Body of pancreas (tissue), 4 donors: ENCODE measurements at regions not wholly inside any gene's neighbourhood (a gene's known extent, or its start where the extent isn't known, plus 50 kb on each side); places are given as distances from the start of the nearest gene placed in this dataset.

ENCODE experiments used
- ATAC-seq: fragments of 150-250 bp; one replicate; pipeline ENCODE4 v1.9.1; 2016
- DNase-seq, 4 donors: peaks; one replicate each; pipeline ENCODE4 v3.0.0-alpha.2; 2019
- H3K27ac ChIP-seq, 4 donors: fragments of 200-600 bp; sonication (generic); 1 replicate in 3 of 4; 2 replicates in 1 of 4; pipeline versions ENCODE4 v1.5.1 to v1.6.1; 2016 to 2019; ENCODE audit warnings: mild to moderate bottlenecking in 1 of 4, mixed read lengths in 1 of 4, moderate library complexity in 1 of 4
- H3K27me3 ChIP-seq, 2 donors: fragments of 200-600 bp; sonication (generic); one replicate each; pipeline ENCODE4 v1.6.0; 2016; ENCODE audit warnings: mild to moderate bottlenecking in 1 of 2
- H3K36me3 ChIP-seq, 2 donors: fragments of 200-600 bp; sonication (generic); replicated peaks in 1 of 2; 2 replicates each; pipeline ENCODE4 v1.5.1; 2016; ENCODE audit warnings: low read depth in 2 of 2; ENCODE audit not compliant: insufficient read depth in 1 of 2
- H3K4me1 ChIP-seq: fragments of 200-600 bp; sonication (generic); one replicate; pipeline ENCODE4 v1.6.0; 2016
- H3K4me3 ChIP-seq, 2 donors: fragments of 200-600 bp; sonication (generic); 1 replicate in 1 of 2; 2 replicates in 1 of 2; pipeline ENCODE4 v1.5.1; 2016 to 2019
- H3K9me3 ChIP-seq, 3 donors: fragments of 200-600 bp; sonication (generic); 1 replicate in 2 of 3; 2 replicates in 1 of 3; pipeline ENCODE4 v1.5.1; 2016
- CTCF ChIP-seq, 7 experiments: fragments of 450-650 bp in 4 of 7; fragments of 200-600 bp in 3 of 7; sonication (generic) in 3 of 7; IDR thresholded peaks; one replicate each; pipeline ENCODE4 v1.5.1; 2016 to 2019; ENCODE audit warnings: antibody characterized with exemption in 7 of 7
- POLR2A ChIP-seq, 3 donors: fragments of 450-650 bp; IDR thresholded peaks; one replicate each; pipeline ENCODE4 v1.6.1; 2016; ENCODE audit warnings: antibody characterized with exemption in 3 of 3, mild to moderate bottlenecking in 2 of 3
- WGBS, 2 donors: methylation state at CpG; one replicate each; pipeline ENCODE4 v1.1.5; 2017; 5-methylcytosine and 5-hydroxymethylcytosine counted together
- intact Hi-C: fragments of 100-400 bp; cut with DNase I; formaldehyde crosslinking; loops from one replicate; pipeline ENCODE4 v1.15.1; 2023

- ATAC-seq, result no peak
- H3K27ac ChIP-seq, result no peak overlapping the region
- intact Hi-C loops, result no loop called here
- TF ChIP-seq POLR2A (IDR thresholded peaks at IDR 0.05) (no peak), CTCF (IDR thresholded peaks at IDR 0.05) (no peak)
- H3K4me3 ChIP-seq, result no peak overlapping the region
- no peak for DNase-seq
- no peaks in the 10 kb centered on the region for H3K9me3 ChIP-seq
- peaks cover 15% of the 10 kb centered on the region for H3K4me1 ChIP-seq
- no peaks in the 10 kb centered on the region for H3K36me3 ChIP-seq
- no peaks in the 10 kb centered on the region for H3K27me3 ChIP-seq
Measured at GRCh38 chr5:145708169-145708568, 127.0 kb downstream of the PRELID2 start.

- H3K27me3 ChIP-seq, result no peaks in the 10 kb centered on the region
- TF ChIP-seq POLR2A (IDR thresholded peaks at IDR 0.05) (no peak), CTCF (IDR thresholded peaks at IDR 0.05) (no peak)
- H3K4me3 ChIP-seq, result no peak overlapping the region
- no peak for DNase-seq
- WGBS, 2 donors, result 94 to 96% methylated on average over 3 of the region's 3 CpGs
- ATAC-seq, result no peak
- H3K36me3 ChIP-seq, result no peaks in the 10 kb centered on the region
- H3K4me1 ChIP-seq, result no peaks in the 10 kb centered on the region
- H3K27ac ChIP-seq, result no peak overlapping the region
- intact Hi-C loops, result no loop called here
- no peaks in the 10 kb centered on the region for H3K9me3 ChIP-seq
Measured at GRCh38 chr5:145704724-145705123, 130.4 kb downstream of the PRELID2 start.

- Histone ChIP-seq H3K27me3 (no peaks in the 10 kb centered on the region), H3K9me3 (no peaks in the 10 kb centered on the region), H3K36me3 (no peaks in the 10 kb centered on the region), H3K27ac (no peak overlapping the region), H3K4me1 (no peaks in the 10 kb centered on the region), H3K4me3 (no peak overlapping the region)
- 80 to 88% methylated on average over 4 of the region's 4 CpGs for WGBS, 2 donors
- TF ChIP-seq POLR2A (IDR thresholded peaks at IDR 0.05) (no peak), CTCF (IDR thresholded peaks at IDR 0.05) (no peak)
- intact Hi-C loops, result no loop called here
- DNase-seq (no peak), ATAC-seq (no peak)
Measured at GRCh38 chr5:145703856-145704255, 131.3 kb downstream of the PRELID2 start.

- no peak for DNase-seq
- 82 to 86% methylated on average over 3 of the region's 3 CpGs for WGBS, 2 donors
- intact Hi-C loops, result no loop called here
- Histone ChIP-seq H3K36me3 (no peaks in the 10 kb centered on the region), H3K4me1 (no peaks in the 10 kb centered on the region), H3K27me3 (no peaks in the 10 kb centered on the region), H3K27ac (no peak overlapping the region), H3K4me3 (no peak overlapping the region), H3K9me3 (no peaks in the 10 kb centered on the region)
- TF ChIP-seq POLR2A (IDR thresholded peaks at IDR 0.05), result no peak
- peak in 1 of 7 experiments; percentile 9 for TF ChIP-seq CTCF (IDR thresholded peaks at IDR 0.05)
- ATAC-seq, result no peak
Measured at GRCh38 chr5:145701404-145701803, 133.7 kb downstream of the PRELID2 start.

- Histone ChIP-seq H3K4me1 (no peaks in the 10 kb centered on the region), H3K4me3 (no peak overlapping the region), H3K36me3 (no peaks in the 10 kb centered on the region), H3K27ac (no peak overlapping the region), H3K27me3 (no peaks in the 10 kb centered on the region), H3K9me3 (no peaks in the 10 kb centered on the region)
- ATAC-seq (no peak), DNase-seq (no peak)
- intact Hi-C loops, result no loop called here
- 63 to 86% methylated on average over 2 of the region's 2 CpGs for WGBS, 2 donors
- TF ChIP-seq CTCF (IDR thresholded peaks at IDR 0.05) (no peak), POLR2A (IDR thresholded peaks at IDR 0.05) (no peak)
Measured at GRCh38 chr5:145699846-145700245, 135.3 kb downstream of the PRELID2 start.
